HL-60 (cell line): ENCODE measurements at regions not wholly inside any gene's neighbourhood (a gene's known extent, or its start where the extent isn't known, plus 50 kb on each side); places are given as distances from the start of the nearest gene placed in this dataset.

ENCODE experiments used
- DNase-seq, 2 experiments: peaks; one replicate each; pipeline ENCODE4 v3.0.0-alpha.2; 2010 to 2020; ENCODE audit warnings: low read depth in 1 of 2, low spot score in 1 of 2
- H3K27ac ChIP-seq: fragments of 250-450 bp; sonication (Bioruptor Pico); replicated peaks from 2 replicates; pipeline ENCODE4 v1.5.1; 2020; ENCODE audit warnings: mild to moderate bottlenecking, moderate library complexity
- H3K27me3 ChIP-seq: fragments of 250-450 bp; sonication (Bioruptor Pico); 2 replicates; pipeline ENCODE4 v1.5.1; 2021; ENCODE audit warnings: mild to moderate bottlenecking, moderate library complexity; ENCODE audit not compliant: insufficient read depth, poor library complexity, severe bottlenecking
- H3K4me3 ChIP-seq: replicated peaks from 2 replicates; pipeline ENCODE4 v1.5.1; 2011; ENCODE audit warnings: mild to moderate bottlenecking, control low read depth, low read length; ENCODE audit not compliant: insufficient read depth
- CTCF ChIP-seq: IDR thresholded peaks from one replicate; pipeline ENCODE4 v1.5.1; 2011; ENCODE audit warnings: low read length, control low read depth, inconsistent platforms; ENCODE audit not compliant: insufficient read depth
- GABPA ChIP-seq: IDR thresholded peaks from 2 replicates; pipeline ENCODE4 v1.6.1; 2012; ENCODE audit warnings: low read depth
- POLR2AphosphoS5 ChIP-seq: IDR thresholded peaks from 2 replicates; pipeline ENCODE4 v1.6.1; 2012; ENCODE audit warnings: low read depth
- REST ChIP-seq: IDR thresholded peaks from 2 replicates; pipeline ENCODE4 v1.6.1; 2012; ENCODE audit warnings: low read depth; ENCODE audit not compliant: insufficient replicate concordance
- SPI1 ChIP-seq: IDR thresholded peaks from 2 replicates; pipeline ENCODE4 v1.6.1; 2012; ENCODE audit warnings: low read depth, mild to moderate bottlenecking, borderline replicate concordance

GRCh38 chr10:105702211-105702610, 1061.1 kb downstream of the SORCS3 start:
- Histone ChIP-seq H3K27me3 (no peaks in the 10 kb centered on the region), H3K4me3 (no peak overlapping the region), H3K27ac (no peak overlapping the region)
- no peak for DNase-seq
- TF ChIP-seq POLR2AphosphoS5 (no peak), SPI1 (no peak), GABPA (no peak), REST (no peak), CTCF (no peak)

GRCh38 chr10:105700218-105700617, 1059.1 kb downstream of the SORCS3 start:
- H3K27ac ChIP-seq, result no peak overlapping the region
- no peak overlapping the region for H3K4me3 ChIP-seq
- no peak for DNase-seq
- TF ChIP-seq REST (no peak), POLR2AphosphoS5 (no peak), CTCF (no peak), SPI1 (no peak), GABPA (no peak)
- H3K27me3 ChIP-seq, result no peaks in the 10 kb centered on the region

- no peaks in the 10 kb centered on the region for H3K27me3 ChIP-seq
- TF ChIP-seq GABPA, result no peak
- TF ChIP-seq REST, result no peak
- no peak for TF ChIP-seq POLR2AphosphoS5
- TF ChIP-seq SPI1, result no peak
Observed at GRCh38 chr10:105699504-105699903, 1058.4 kb downstream of the SORCS3 start.

More at GRCh38 chr10:105699504-105699903, 1058.4 kb downstream of the SORCS3 start:
- Histone ChIP-seq H3K4me3 (no peak overlapping the region), H3K27ac (no peak overlapping the region)
- no peak for DNase-seq
